RWPE2 (cell line): ENCODE measurements at regions not wholly inside any gene's neighbourhood (a gene's known extent, or its start where the extent isn't known, plus 50 kb on each side); places are given as distances from the start of the nearest gene placed in this dataset.

Experiments
- ATAC-seq: fragments of 200-7000 bp; cut with Tn5 transposase; 3 replicates; pipeline ENCODE4 v1.9.1; 2021; ENCODE audit warnings: low read depth
- DNase-seq: peaks from one replicate; pipeline ENCODE4 v3.0.0-alpha.2; 2020; ENCODE audit warnings: low spot score
- H3K27ac ChIP-seq: fragments of 450-650 bp; 2 replicates; pipeline ENCODE4 v1.5.1; 2017; ENCODE audit warnings: mild to moderate bottlenecking; ENCODE audit not compliant: poor library complexity, severe bottlenecking
- H3K27me3 ChIP-seq: fragments of 250-450 bp; sonication (Bioruptor Pico); 2 replicates; pipeline ENCODE4 v1.5.1; 2021; ENCODE audit warnings: mild to moderate bottlenecking, moderate library complexity; ENCODE audit not compliant: insufficient read depth, poor library complexity, severe bottlenecking
- H3K36me3 ChIP-seq: fragments of 250-450 bp; sonication (Bioruptor Pico); 2 replicates; pipeline ENCODE4 v1.5.1; 2020; ENCODE audit warnings: low read depth, mild to moderate bottlenecking, moderate library complexity
- H3K4me1 ChIP-seq: fragments of 250-450 bp; sonication (Bioruptor Pico); 2 replicates; pipeline ENCODE4 v1.5.1; 2021; ENCODE audit warnings: mild to moderate bottlenecking, moderate library complexity; ENCODE audit not compliant: insufficient read depth, poor library complexity, severe bottlenecking
- H3K4me3 ChIP-seq: fragments of 250-450 bp; sonication (Bioruptor Pico); 2 replicates; pipeline ENCODE4 v1.5.1; 2021; ENCODE audit warnings: mild to moderate bottlenecking, moderate library complexity; ENCODE audit not compliant: severe bottlenecking
- H3K9me3 ChIP-seq: fragments of 250-450 bp; sonication (Bioruptor Pico); 2 replicates; pipeline ENCODE4 v1.5.1; 2021; ENCODE audit warnings: mild to moderate bottlenecking, moderate library complexity; ENCODE audit not compliant: severe bottlenecking
- CTCF ChIP-seq: fragments of 450-650 bp; IDR thresholded peaks from one replicate; pipeline ENCODE4 v1.5.1; 2017; ENCODE audit warnings: mild to moderate bottlenecking, moderate library complexity; ENCODE audit not compliant: poor library complexity, severe bottlenecking

GRCh38 chr9:13896047-13896446 lies 417.9 kb downstream of the NFIB start:
- no peaks in the 10 kb centered on the region for H3K9me3 ChIP-seq
- H3K27me3 ChIP-seq, result no peaks in the 10 kb centered on the region
- no peak for TF ChIP-seq CTCF
- ATAC-seq (no peak), DNase-seq (no peak)
- no peaks in the 10 kb centered on the region for H3K36me3 ChIP-seq
- peak overlapping the region; percentile 40 for H3K27ac ChIP-seq
- no peak overlapping the region for H3K4me3 ChIP-seq
- H3K4me1 ChIP-seq, result peaks cover 28% of the 10 kb centered on the region

GRCh38 chr9:13885258-13885657 lies 428.7 kb downstream of the NFIB start:
- no peak for ATAC-seq
- TF ChIP-seq CTCF, result no peak

GRCh38 chr9:13879981-13880380 lies 434.0 kb downstream of the NFIB start:
- no peak for TF ChIP-seq CTCF
- Histone ChIP-seq H3K4me1 (no peaks in the 10 kb centered on the region), H3K27ac (no peak overlapping the region), H3K36me3 (no peaks in the 10 kb centered on the region), H3K4me3 (no peak overlapping the region), H3K27me3 (no peaks in the 10 kb centered on the region), H3K9me3 (no peaks in the 10 kb centered on the region)
- ATAC-seq (no peak), DNase-seq (no peak)

More at GRCh38 chr9:13885258-13885657, 428.7 kb downstream of the NFIB start:
- DNase-seq, result no peak
- Histone ChIP-seq H3K4me3 (no peak overlapping the region), H3K4me1 (no peaks in the 10 kb centered on the region), H3K27me3 (no peaks in the 10 kb centered on the region), H3K36me3 (no peaks in the 10 kb centered on the region), H3K27ac (no peak overlapping the region), H3K9me3 (peaks cover 7% of the 10 kb centered on the region)

- H3K4me1 ChIP-seq, result no peaks in the 10 kb centered on the region
- H3K9me3 ChIP-seq, result no peaks in the 10 kb centered on the region
- no peak overlapping the region for H3K4me3 ChIP-seq
- DNase-seq (no peak), ATAC-seq (no peak)
- TF ChIP-seq CTCF, result no peak
- H3K36me3 ChIP-seq, result no peaks in the 10 kb centered on the region
- no peaks in the 10 kb centered on the region for H3K27me3 ChIP-seq
- H3K27ac ChIP-seq, result no peak overlapping the region
These were observed 434.9 kb downstream of the NFIB start for GRCh38 chr9:13879011-13879410.

GRCh38 chr9:13878241-13878711 lies 435.7 kb downstream of the NFIB start:
- H3K27me3 ChIP-seq, result no peaks in the 10 kb centered on the region
- no peak for TF ChIP-seq CTCF
- H3K9me3 ChIP-seq, result no peaks in the 10 kb centered on the region
- H3K27ac ChIP-seq, result no peak overlapping the region
- no peak for ATAC-seq
- no peak overlapping the region for H3K4me3 ChIP-seq
- DNase-seq, result no peak
- H3K36me3 ChIP-seq, result no peaks in the 10 kb centered on the region
- no peaks in the 10 kb centered on the region for H3K4me1 ChIP-seq
